H1 (cell line): ENCODE measurements at regions not wholly inside any gene's neighbourhood (a gene's known extent, or its start where the extent isn't known, plus 50 kb on each side); places are given as distances from the start of the nearest gene placed in this dataset.

ENCODE experiments used
- CTCF ChIA-PET: fragments of 300-600 bp; sonication (Branson Sonifier 250); formaldehyde crosslinking; loops from one replicate; lab custom pipeline; 2021; ENCODE audit not compliant: partially characterized antibody; lab: Charles Lee
- POLR2A ChIA-PET: fragments of 300-600 bp; sonication (Branson Sonifier 250); formaldehyde crosslinking; loops from one replicate; lab custom pipeline; 2021; ENCODE audit warnings: inconsistent platforms; ENCODE audit not compliant: partially characterized antibody; lab: Charles Lee
- DNase-seq, 2 experiments: peaks; one replicate each; pipeline versions ENCODE4 v3.0.0 to v3.0.0-alpha.2; 2010 to 2022; ENCODE audit warnings: low spot score in 2 of 2, low read depth in 1 of 2, mixed read lengths in 1 of 2
- FAIRE-seq: peaks from 2 replicates; lab custom pipeline; 2011; peaks lifted over from hg19 to GRCh38; lab: Jason Lieb, UNC
- H2AFZ ChIP-seq: 2 replicates; pipeline ENCODE4 v1.8.1; 2012; ENCODE audit warnings: low read length, inconsistent platforms
- H2AK5ac ChIP-seq: 2 replicates; pipeline ENCODE4 v1.6.1; 2013; ENCODE audit warnings: low read depth, low read length
- H2BK120ac ChIP-seq: replicated peaks from 2 replicates; pipeline ENCODE3; 2013; ENCODE audit warnings: low read depth, low read length, inconsistent platforms
- H2BK12ac ChIP-seq: 2 replicates; pipeline ENCODE4 v1.6.1; 2013; ENCODE audit warnings: low read depth, low read length
- H2BK15ac ChIP-seq: 2 replicates; pipeline ENCODE4 v1.6.1; 2013; ENCODE audit warnings: low read length
- H2BK20ac ChIP-seq: 2 replicates; pipeline ENCODE4 v1.6.1; 2013; ENCODE audit warnings: low read length
- H2BK5ac ChIP-seq: 2 replicates; pipeline ENCODE4 v1.6.1; 2013; ENCODE audit warnings: low read depth, low read length
- H3K14ac ChIP-seq: 2 replicates; pipeline ENCODE4 v1.6.1; 2013; ENCODE audit warnings: inconsistent platforms; ENCODE audit not compliant: insufficient read length
- H3K18ac ChIP-seq: 2 replicates; pipeline ENCODE4 v1.6.1; 2013; ENCODE audit warnings: low read length; ENCODE audit errors: extremely low read depth
- H3K23ac ChIP-seq: 2 replicates; pipeline ENCODE4 v1.6.1; 2013; ENCODE audit warnings: inconsistent platforms; ENCODE audit not compliant: insufficient read length
- H3K23me2 ChIP-seq: 2 replicates; pipeline ENCODE4 v1.6.1; 2013; ENCODE audit warnings: low read depth, low read length
- H3K27ac ChIP-seq: 2 replicates; pipeline ENCODE4 v1.6.1; 2011; ENCODE audit warnings: low read depth, low read length, inconsistent platforms
- H3K27me3 ChIP-seq, 4 experiments: replicated peaks in 1 of 4; 1 replicate in 1 of 4; 2 replicates in 3 of 4; pipeline versions ENCODE4 v1.6.1 to v1.8.1; 2011 to 2013; ENCODE audit warnings: low read length in 3 of 4, mild to moderate bottlenecking in 3 of 4, inconsistent platforms in 2 of 4, mixed read lengths in 2 of 4, moderate library complexity in 1 of 4; ENCODE audit not compliant: control insufficient read depth in 3 of 4, insufficient read depth in 3 of 4; ENCODE audit errors: extremely low read depth in 1 of 4
- H3K36me3 ChIP-seq, 4 experiments: 2 replicates each; pipeline versions ENCODE4 v1.6.1 to v1.8.1; 2011 to 2013; ENCODE audit warnings: mild to moderate bottlenecking in 4 of 4, low read length in 3 of 4, moderate library complexity in 2 of 4, control low read depth in 1 of 4, inconsistent platforms in 1 of 4; ENCODE audit not compliant: insufficient read depth in 4 of 4, control insufficient read depth in 2 of 4
- H3K4ac ChIP-seq: replicated peaks from 2 replicates; pipeline ENCODE3; 2013; ENCODE audit warnings: low read length, low read depth, mixed read lengths, inconsistent platforms; ENCODE audit not compliant: insufficient read length
- H3K4me1 ChIP-seq, 4 experiments: replicated peaks in 1 of 4; 1 replicate in 1 of 4; 2 replicates in 3 of 4; pipeline versions ENCODE4 v1.6.1 to v1.8.1; 2011 to 2013; ENCODE audit warnings: low read length in 3 of 4, inconsistent platforms in 2 of 4, mixed read lengths in 1 of 4; ENCODE audit not compliant: insufficient read depth in 4 of 4, control insufficient read depth in 3 of 4
- H3K4me2 ChIP-seq, 2 experiments: 2 replicates each; pipeline versions ENCODE4 v1.6.1 to v1.8.1; 2011 to 2013; ENCODE audit warnings: low read depth in 2 of 2, low read length in 2 of 2, control low read depth in 1 of 2, inconsistent platforms in 1 of 2, mild to moderate bottlenecking in 1 of 2; ENCODE audit not compliant: insufficient read depth in 1 of 2
- H3K4me3 ChIP-seq, 4 experiments: fragments of 200-600, 300-600 bp in 1 of 4; sonication (generic), shearing (Covaris generic), sonication (Bioruptor Twin) in 1 of 4; 2 replicates each; pipeline versions ENCODE4 v1.5.1 to v1.8.1; 2011 to 2016; ENCODE audit warnings: low read length in 4 of 4, low read depth in 3 of 4, control low read depth in 2 of 4, inconsistent platforms in 2 of 4, mild to moderate bottlenecking in 2 of 4, mixed read lengths in 1 of 4, moderate library complexity in 1 of 4; ENCODE audit not compliant: insufficient read depth in 2 of 4; ENCODE audit errors: extremely low read depth in 1 of 4
- H3K56ac ChIP-seq: replicated peaks from 2 replicates; pipeline ENCODE3; 2013; ENCODE audit warnings: low read depth, mild to moderate bottlenecking, mixed read lengths, low read length, inconsistent platforms; ENCODE audit not compliant: insufficient read length
- H3K79me1 ChIP-seq: 2 replicates; pipeline ENCODE4 v1.6.1; 2013; ENCODE audit warnings: low read depth, low read length, control low read depth
- H3K79me2 ChIP-seq, 2 experiments: 2 replicates each; pipeline versions ENCODE4 v1.6.1 to v1.8.1; 2012 to 2013; ENCODE audit warnings: low read length in 2 of 2, mild to moderate bottlenecking in 2 of 2, inconsistent platforms in 1 of 2; ENCODE audit not compliant: insufficient read depth in 2 of 2, control insufficient read depth in 1 of 2
- H3K9ac ChIP-seq, 4 experiments: replicated peaks in 1 of 4; 1 replicate in 1 of 4; 2 replicates in 3 of 4; pipeline versions ENCODE4 v1.6.1 to v1.8.1; 2011 to 2013; ENCODE audit warnings: low read depth in 3 of 4, low read length in 3 of 4, control low read depth in 2 of 4, mild to moderate bottlenecking in 2 of 4, moderate library complexity in 2 of 4, inconsistent platforms in 1 of 4; ENCODE audit errors: extremely low read depth in 1 of 4
- H3K9me3 ChIP-seq, 2 experiments: 2 replicates each; pipeline versions ENCODE4 v1.6.1 to v1.8.1; 2012 to 2013; ENCODE audit warnings: mild to moderate bottlenecking in 2 of 2, moderate library complexity in 2 of 2, control low read depth in 1 of 2, inconsistent platforms in 1 of 2, low read depth in 1 of 2, low read length in 1 of 2, mixed read lengths in 1 of 2; ENCODE audit not compliant: insufficient read depth in 2 of 2
- H4K20me1 ChIP-seq, 2 experiments: replicated peaks in 1 of 2; 2 replicates each; pipeline versions ENCODE3 to v1.8.1; 2011 to 2013; ENCODE audit warnings: inconsistent platforms in 2 of 2, low read length in 2 of 2, mild to moderate bottlenecking in 1 of 2; ENCODE audit not compliant: insufficient read depth in 2 of 2, control insufficient read depth in 1 of 2
- H4K5ac ChIP-seq: 2 replicates; pipeline ENCODE4 v1.6.1; 2013; ENCODE audit warnings: low read length, low read depth, mixed read lengths, inconsistent platforms; ENCODE audit not compliant: insufficient read length
- H4K8ac ChIP-seq: 2 replicates; pipeline ENCODE4 v1.8.0; 2013; ENCODE audit warnings: mild to moderate bottlenecking, moderate library complexity, low read length, inconsistent platforms; ENCODE audit not compliant: insufficient read depth; ENCODE audit errors: extremely low read depth
- H4K91ac ChIP-seq: replicated peaks from 2 replicates; pipeline ENCODE3; 2013; ENCODE audit warnings: low read length, mixed read lengths, inconsistent platforms; ENCODE audit not compliant: insufficient read length
- CBX8 ChIP-seq: fragments of 300-800, 300-1000 bp; sonication (generic); IDR thresholded peaks from 2 replicates; pipeline ENCODE4 v1.7.1; 2016; ENCODE audit warnings: low read depth, low read length, borderline replicate concordance
- CREB1 ChIP-seq: IDR thresholded peaks from 2 replicates; pipeline ENCODE4 v1.6.1; 2012; ENCODE audit warnings: inconsistent platforms
- GTF2F1 ChIP-seq: IDR thresholded peaks from 2 replicates; pipeline ENCODE4 v1.6.1; 2012; ENCODE audit warnings: low read depth, low read length, improper control_type of control experiment, borderline replicate concordance
- HDAC6 ChIP-seq: IDR thresholded peaks from one replicate; pipeline ENCODE4 v1.7.1; 2012; ENCODE audit warnings: low read depth, mild to moderate bottlenecking, inconsistent platforms, low read length, moderate library complexity
- RAD21 ChIP-seq, 2 experiments: IDR thresholded peaks in 1 of 2; conservative IDR thresholded peaks in 1 of 2; 2 replicates each; pipeline ENCODE4 v1.6.1; 2011; ENCODE audit warnings: low read depth in 2 of 2, low read length in 2 of 2, improper control_type of control experiment in 1 of 2, inconsistent platforms in 1 of 2, mild to moderate bottlenecking in 1 of 2, moderate library complexity in 1 of 2
- SP2 ChIP-seq: IDR thresholded peaks from 2 replicates; pipeline ENCODE4 v1.6.1; 2012; ENCODE audit warnings: mild to moderate bottlenecking, low read length, inconsistent platforms
- TAF1 ChIP-seq: IDR thresholded peaks from 2 replicates; pipeline ENCODE4 v1.6.1; 2011; ENCODE audit warnings: mild to moderate bottlenecking, low read depth, low read length
- TCF12 ChIP-seq: IDR thresholded peaks from 2 replicates; pipeline ENCODE4 v1.6.1; 2011; ENCODE audit warnings: low read depth, mild to moderate bottlenecking, low read length
- TEAD4 ChIP-seq: IDR thresholded peaks from 2 replicates; pipeline ENCODE4 v1.6.1; 2012; ENCODE audit warnings: low read depth, low read length, inconsistent platforms, mixed read lengths
- WGBS, 2 experiments: shearing (Covaris generic) in 1 of 2; methylation state at CpG; one replicate each; pipeline versions ENCODE4 v1.1.6 to v1.1.7; 2013 to 2015; ENCODE audit warnings: low lambda C conversion rate in 2 of 2, mixed read lengths in 2 of 2, inconsistent platforms in 1 of 2, low coverage in 1 of 2, missing lambda C conversion rate in 1 of 2; ENCODE audit not compliant: insufficient replicate concordance in 2 of 2, insufficient coverage in 1 of 2, insufficient read length in 1 of 2; ENCODE audit errors: extremely low coverage in 1 of 2, missing lambda C conversion rate in 1 of 2; 5-methylcytosine and 5-hydroxymethylcytosine counted together
- TF ChIP-seq, protein P1 (sequence below), 3 experiments: IDR thresholded peaks; 1 replicate in 2 of 3; 2 replicates in 1 of 3; pipeline versions ENCODE4 v1.5.1 to v1.6.1; 2011; ENCODE audit warnings: low read length in 3 of 3, mild to moderate bottlenecking in 3 of 3, inconsistent platforms in 2 of 3, low read depth in 1 of 3, moderate library complexity in 1 of 3; ENCODE audit not compliant: insufficient read depth in 1 of 3; ENCODE audit errors: control extremely low read depth in 1 of 3

DNA sequence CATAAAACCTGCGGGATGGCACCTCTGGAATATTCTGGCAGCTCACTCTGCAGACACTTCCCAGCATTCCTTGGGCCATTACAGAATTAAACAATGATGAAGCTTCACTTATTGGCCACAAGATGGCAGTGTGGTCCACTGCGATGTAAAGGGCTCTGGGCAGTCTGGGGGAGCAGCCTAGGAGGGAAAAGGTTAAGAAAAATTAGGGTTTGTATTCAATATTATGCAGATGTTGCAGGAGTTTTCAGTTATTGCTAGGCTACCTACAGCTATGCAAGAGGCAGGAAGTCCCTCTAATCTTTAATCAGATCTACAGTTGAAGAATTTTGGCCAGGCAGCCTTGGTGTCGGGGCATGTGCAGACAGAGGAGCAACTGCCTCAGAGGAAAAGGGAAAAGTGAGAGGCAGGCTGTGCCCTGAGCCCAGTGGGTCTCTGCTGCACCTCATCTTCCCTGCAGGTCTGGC, 233.2 kb upstream of the PRSS1 start:
- H2AK5ac ChIP-seq, result no peak overlapping the region
- H4K20me1 ChIP-seq, result no peaks in the 10 kb centered on the region
- no peak overlapping the region for H2BK15ac ChIP-seq
- H3K27ac ChIP-seq, result no peak overlapping the region
- H3K36me3 ChIP-seq, result no peaks in the 10 kb centered on the region
- H3K79me1 ChIP-seq, result no peaks in the 10 kb centered on the region
- H3K27me3 ChIP-seq, result no peaks in the 10 kb centered on the region
- no peaks in the 10 kb centered on the region for H3K9me3 ChIP-seq
- peak overlapping the region; percentile 99 for H2AFZ ChIP-seq
- H3K4me1 ChIP-seq, result peaks cover 0 to 3% (median 0%) of the 10 kb centered on the region in 4 experiments; a peak in 1 of 7 replicates
- no peak overlapping the region for H3K23ac ChIP-seq
- peak in 1 of 2 experiments; percentile 56 for DNase-seq
- CTCF ChIA-PET, result interaction anchor here (0.6 to 18.9 kb wide), 42 partner anchors 8 to 503 kb away, joined by 3 to 665 read pairs (median 4); partner anchors contain the start of gene PRSS1
- H3K4me3 ChIP-seq, result no peak overlapping the region
- no peak overlapping the region for H2BK5ac ChIP-seq
- H4K91ac ChIP-seq, result no peak overlapping the region
- no peak overlapping the region for H3K4ac ChIP-seq
- H2BK120ac ChIP-seq, result no peak overlapping the region
- H2BK12ac ChIP-seq, result no peak overlapping the region
- FAIRE-seq, result peak; percentile 24
- no peak for TF ChIP-seq CBX8
- TF ChIP-seq TAF1, result 0 out of 2 replicates have a peak, but pooled peaks have one; percentile 24
- TF ChIP-seq TCF12, result no peak
- no peak for TF ChIP-seq HDAC6
- TF ChIP-seq, protein P1, sequence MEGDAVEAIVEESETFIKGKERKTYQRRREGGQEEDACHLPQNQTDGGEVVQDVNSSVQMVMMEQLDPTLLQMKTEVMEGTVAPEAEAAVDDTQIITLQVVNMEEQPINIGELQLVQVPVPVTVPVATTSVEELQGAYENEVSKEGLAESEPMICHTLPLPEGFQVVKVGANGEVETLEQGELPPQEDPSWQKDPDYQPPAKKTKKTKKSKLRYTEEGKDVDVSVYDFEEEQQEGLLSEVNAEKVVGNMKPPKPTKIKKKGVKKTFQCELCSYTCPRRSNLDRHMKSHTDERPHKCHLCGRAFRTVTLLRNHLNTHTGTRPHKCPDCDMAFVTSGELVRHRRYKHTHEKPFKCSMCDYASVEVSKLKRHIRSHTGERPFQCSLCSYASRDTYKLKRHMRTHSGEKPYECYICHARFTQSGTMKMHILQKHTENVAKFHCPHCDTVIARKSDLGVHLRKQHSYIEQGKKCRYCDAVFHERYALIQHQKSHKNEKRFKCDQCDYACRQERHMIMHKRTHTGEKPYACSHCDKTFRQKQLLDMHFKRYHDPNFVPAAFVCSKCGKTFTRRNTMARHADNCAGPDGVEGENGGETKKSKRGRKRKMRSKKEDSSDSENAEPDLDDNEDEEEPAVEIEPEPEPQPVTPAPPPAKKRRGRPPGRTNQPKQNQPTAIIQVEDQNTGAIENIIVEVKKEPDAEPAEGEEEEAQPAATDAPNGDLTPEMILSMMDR (IDR thresholded peaks at IDR 0.05; ENCODE audit: control extremely low read depth in 1 of 3, insufficient read depth in 1 of 3, low read depth in 1 of 3, low read length in 3 of 3), result peak; percentile 53 to 81 (median 75)
- TF ChIP-seq TEAD4, result peak; percentile 38; the same call in 1 of the 2 replicates
- 0 out of 2 replicates have a peak, but pooled peaks have one; percentile 24 for TF ChIP-seq CREB1
- TF ChIP-seq RAD21 (IDR thresholded peaks at IDR 0.05 in 1 of 2, conservative IDR thresholded peaks at IDR 0.05 in 1 of 2; ENCODE audit: low read depth in 2 of 2, low read length in 2 of 2), result peak; percentile 61 to 67
- peak; percentile 2; the same call in 1 of the 2 replicates for TF ChIP-seq SP2
- no peak for TF ChIP-seq GTF2F1
- H3K23me2 ChIP-seq, result no peaks in the 10 kb centered on the region
- WGBS, 2 experiments, result 37% methylated on average over 3 of the region's 3 CpGs; no CpG with 5 or more reads in 1 of the 2 experiments
- no peak overlapping the region for H3K9ac ChIP-seq
- no peak overlapping the region for H3K56ac ChIP-seq
- no peak overlapping the region for H3K14ac ChIP-seq
- no peaks in the 10 kb centered on the region for H3K79me2 ChIP-seq
- H4K8ac ChIP-seq, result no peak overlapping the region
- no peak overlapping the region for H4K5ac ChIP-seq
- POLR2A ChIA-PET, result no interaction called here
- no peak overlapping the region for H2BK20ac ChIP-seq
- H3K4me2 ChIP-seq, result no peak overlapping the region
- H3K18ac ChIP-seq, result no peak overlapping the region
